ENCODE measurements at regions not wholly inside any gene's neighbourhood (a gene's known extent, or its start where the extent isn't known, plus 50 kb on each side); places are given as distances from the start of the nearest gene placed in this dataset.

DNA sequence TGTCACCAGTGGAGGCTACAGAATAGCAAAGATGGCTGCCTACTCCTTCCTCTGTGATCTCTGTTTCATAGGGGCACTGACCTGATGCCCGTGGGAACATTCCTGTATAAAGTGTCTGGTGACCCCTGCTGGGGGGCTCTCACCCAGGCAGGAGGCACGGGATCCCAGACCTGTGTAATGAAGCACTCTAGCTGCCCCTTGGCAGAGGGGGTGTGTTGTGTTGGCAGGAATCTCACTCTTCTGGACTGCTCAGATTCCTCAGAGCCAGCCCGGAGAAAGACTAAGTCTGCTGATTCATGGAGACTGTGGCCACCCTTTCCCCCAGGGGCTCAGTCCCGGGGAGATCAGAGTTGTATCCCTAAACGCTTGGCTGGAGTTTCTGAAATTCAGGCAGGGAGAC lies 648.3 kb downstream of the SPRY1 start:
- Histone ChIP-seq H3K27ac (ENCODE audit: low read length) (no peak overlapping the region), H3K79me2 (replicated peaks; ENCODE audit: insufficient read depth, low read length) (no peaks in the 10 kb centered on the region), H4K20me1 (ENCODE audit: insufficient read depth) (no peaks in the 10 kb centered on the region), H3K9me2 (ENCODE audit: insufficient read depth, low read length) (no peaks in the 10 kb centered on the region), H2AFZ (ENCODE audit: low read depth, low read length) (no peak overlapping the region), H3K27me3 (ENCODE audit: insufficient read depth, low read depth, low read length) (no peaks in the 10 kb centered on the region), H3K9me3 (ENCODE audit: low read length) (no peaks in the 10 kb centered on the region), H3K4me3 (ENCODE audit: low read length) (no peak overlapping the region), H3K36me3 (ENCODE audit: insufficient read depth, low read length) (no peaks in the 10 kb centered on the region), H3F3A (ENCODE audit: insufficient read depth, low read length, poor library complexity, severe bottlenecking) (no peaks in the 10 kb centered on the region), H3K9ac (ENCODE audit: low read length) (no peak overlapping the region), H3K4me2 (ENCODE audit: low read length) (no peak overlapping the region)
- no peak for TF ChIP-seq SMC3 (conservative IDR thresholded peaks at IDR 0.05; ENCODE audit: poor library complexity)
- no peak for TF ChIP-seq TAF1 (IDR thresholded peaks at IDR 0.05; ENCODE audit: low read depth)

DNA sequence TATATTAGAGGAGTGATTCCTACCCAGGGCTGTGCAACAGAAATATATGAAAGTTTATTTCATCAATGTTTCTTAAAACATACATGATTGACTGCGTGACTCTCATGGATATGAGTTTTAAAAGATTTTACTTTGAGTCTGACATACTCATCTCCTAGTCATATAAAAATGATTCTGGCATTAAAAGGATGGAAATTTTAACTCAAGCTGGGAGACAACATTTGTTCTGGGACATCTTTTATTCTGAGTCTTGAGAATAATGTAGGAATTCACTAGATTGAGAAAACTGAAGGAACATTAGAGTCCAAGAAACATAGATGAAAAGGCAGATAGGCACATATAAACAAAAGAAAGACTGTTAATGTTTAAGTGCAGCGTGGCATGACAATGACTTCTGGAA lies 649.6 kb downstream of the SPRY1 start:
- TF ChIP-seq, protein P1, sequence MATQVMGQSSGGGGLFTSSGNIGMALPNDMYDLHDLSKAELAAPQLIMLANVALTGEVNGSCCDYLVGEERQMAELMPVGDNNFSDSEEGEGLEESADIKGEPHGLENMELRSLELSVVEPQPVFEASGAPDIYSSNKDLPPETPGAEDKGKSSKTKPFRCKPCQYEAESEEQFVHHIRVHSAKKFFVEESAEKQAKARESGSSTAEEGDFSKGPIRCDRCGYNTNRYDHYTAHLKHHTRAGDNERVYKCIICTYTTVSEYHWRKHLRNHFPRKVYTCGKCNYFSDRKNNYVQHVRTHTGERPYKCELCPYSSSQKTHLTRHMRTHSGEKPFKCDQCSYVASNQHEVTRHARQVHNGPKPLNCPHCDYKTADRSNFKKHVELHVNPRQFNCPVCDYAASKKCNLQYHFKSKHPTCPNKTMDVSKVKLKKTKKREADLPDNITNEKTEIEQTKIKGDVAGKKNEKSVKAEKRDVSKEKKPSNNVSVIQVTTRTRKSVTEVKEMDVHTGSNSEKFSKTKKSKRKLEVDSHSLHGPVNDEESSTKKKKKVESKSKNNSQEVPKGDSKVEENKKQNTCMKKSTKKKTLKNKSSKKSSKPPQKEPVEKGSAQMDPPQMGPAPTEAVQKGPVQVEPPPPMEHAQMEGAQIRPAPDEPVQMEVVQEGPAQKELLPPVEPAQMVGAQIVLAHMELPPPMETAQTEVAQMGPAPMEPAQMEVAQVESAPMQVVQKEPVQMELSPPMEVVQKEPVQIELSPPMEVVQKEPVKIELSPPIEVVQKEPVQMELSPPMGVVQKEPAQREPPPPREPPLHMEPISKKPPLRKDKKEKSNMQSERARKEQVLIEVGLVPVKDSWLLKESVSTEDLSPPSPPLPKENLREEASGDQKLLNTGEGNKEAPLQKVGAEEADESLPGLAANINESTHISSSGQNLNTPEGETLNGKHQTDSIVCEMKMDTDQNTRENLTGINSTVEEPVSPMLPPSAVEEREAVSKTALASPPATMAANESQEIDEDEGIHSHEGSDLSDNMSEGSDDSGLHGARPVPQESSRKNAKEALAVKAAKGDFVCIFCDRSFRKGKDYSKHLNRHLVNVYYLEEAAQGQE (IDR thresholded peaks at IDR 0.05; ENCODE audit: borderline replicate concordance), result no peak
- TF ChIP-seq, protein P2, sequence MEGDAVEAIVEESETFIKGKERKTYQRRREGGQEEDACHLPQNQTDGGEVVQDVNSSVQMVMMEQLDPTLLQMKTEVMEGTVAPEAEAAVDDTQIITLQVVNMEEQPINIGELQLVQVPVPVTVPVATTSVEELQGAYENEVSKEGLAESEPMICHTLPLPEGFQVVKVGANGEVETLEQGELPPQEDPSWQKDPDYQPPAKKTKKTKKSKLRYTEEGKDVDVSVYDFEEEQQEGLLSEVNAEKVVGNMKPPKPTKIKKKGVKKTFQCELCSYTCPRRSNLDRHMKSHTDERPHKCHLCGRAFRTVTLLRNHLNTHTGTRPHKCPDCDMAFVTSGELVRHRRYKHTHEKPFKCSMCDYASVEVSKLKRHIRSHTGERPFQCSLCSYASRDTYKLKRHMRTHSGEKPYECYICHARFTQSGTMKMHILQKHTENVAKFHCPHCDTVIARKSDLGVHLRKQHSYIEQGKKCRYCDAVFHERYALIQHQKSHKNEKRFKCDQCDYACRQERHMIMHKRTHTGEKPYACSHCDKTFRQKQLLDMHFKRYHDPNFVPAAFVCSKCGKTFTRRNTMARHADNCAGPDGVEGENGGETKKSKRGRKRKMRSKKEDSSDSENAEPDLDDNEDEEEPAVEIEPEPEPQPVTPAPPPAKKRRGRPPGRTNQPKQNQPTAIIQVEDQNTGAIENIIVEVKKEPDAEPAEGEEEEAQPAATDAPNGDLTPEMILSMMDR (IDR thresholded peaks at IDR 0.05; ENCODE audit: poor library complexity, severe bottlenecking), result no peak
- TF ChIP-seq SMC3 (conservative IDR thresholded peaks at IDR 0.05; ENCODE audit: poor library complexity), result no peak
- no peak for TF ChIP-seq TAF1 (IDR thresholded peaks at IDR 0.05; ENCODE audit: low read depth)
- TF ChIP-seq POLR2AphosphoS5 (IDR thresholded peaks at IDR 0.05), result no peak
- no peak for TF ChIP-seq EP300 (conservative IDR thresholded peaks at IDR 0.05; ENCODE audit: poor library complexity, severe bottlenecking)
- no peak for TF ChIP-seq EZH2 (IDR thresholded peaks at IDR 0.05; ENCODE audit: borderline replicate concordance, insufficient read depth, low read length, poor library complexity, severe bottlenecking)
- no peak for TF ChIP-seq RAD21 (conservative IDR thresholded peaks at IDR 0.05)
- TF ChIP-seq MXI1 (conservative IDR thresholded peaks at IDR 0.05; ENCODE audit: poor library complexity, severe bottlenecking), result no peak

More for the DNA sequence above, 649.6 kb downstream of the SPRY1 start:
- H4K20me1 ChIP-seq (ENCODE audit: insufficient read depth), result no peaks in the 10 kb centered on the region
- H3K79me2 ChIP-seq (replicated peaks; ENCODE audit: insufficient read depth, low read length), result no peaks in the 10 kb centered on the region
- no peak overlapping the region for H3K4me2 ChIP-seq (ENCODE audit: low read length)
- no peak overlapping the region for H3K9ac ChIP-seq (ENCODE audit: low read length)
- no peaks in the 10 kb centered on the region for H3F3A ChIP-seq (ENCODE audit: insufficient read depth, low read length, poor library complexity, severe bottlenecking)
- H3K27me3 ChIP-seq (ENCODE audit: insufficient read depth, low read depth, low read length), result no peaks in the 10 kb centered on the region
- no peaks in the 10 kb centered on the region for H3K36me3 ChIP-seq (ENCODE audit: insufficient read depth, low read length)
- no peaks in the 10 kb centered on the region for H3K9me3 ChIP-seq (ENCODE audit: low read length)
- no peak overlapping the region for H2AFZ ChIP-seq (ENCODE audit: low read depth, low read length)
- no peak overlapping the region for H3K4me3 ChIP-seq (ENCODE audit: low read length)
- no peaks in the 10 kb centered on the region for H3K9me2 ChIP-seq (ENCODE audit: insufficient read depth, low read length)
- H3K27ac ChIP-seq (ENCODE audit: low read length), result no peak overlapping the region

Data from neural cell (in vitro differentiated cells).